ENCODE measurements at regions not wholly inside any gene's neighbourhood (a gene's known extent, or its start where the extent isn't known, plus 50 kb on each side); places are given as distances from the start of the nearest gene placed in this dataset.

GRCh38 chr20:4069751-4070150 is 54.4 kb upstream of the RNF24 start:
- no peak for DNase-seq

- no peak for DNase-seq
Measured at GRCh38 chr20:4068708-4069107, 53.4 kb upstream of the RNF24 start.

GRCh38 chr20:4067600-4068261 is 52.4 kb upstream of the RNF24 start:
- DNase-seq = no peak

- DNase-seq = no peak
Measured at GRCh38 chr20:4066551-4066950, 51.2 kb upstream of the RNF24 start.

- DNase-seq = no peak
Measured at GRCh38 chr20:4065391-4065844, 50.1 kb upstream of the RNF24 start.

All from NCI-H2171 (cell line).